ENCODE measurements at regions not wholly inside any gene's neighbourhood (a gene's known extent, or its start where the extent isn't known, plus 50 kb on each side); places are given as distances from the start of the nearest gene placed in this dataset.

DNA sequence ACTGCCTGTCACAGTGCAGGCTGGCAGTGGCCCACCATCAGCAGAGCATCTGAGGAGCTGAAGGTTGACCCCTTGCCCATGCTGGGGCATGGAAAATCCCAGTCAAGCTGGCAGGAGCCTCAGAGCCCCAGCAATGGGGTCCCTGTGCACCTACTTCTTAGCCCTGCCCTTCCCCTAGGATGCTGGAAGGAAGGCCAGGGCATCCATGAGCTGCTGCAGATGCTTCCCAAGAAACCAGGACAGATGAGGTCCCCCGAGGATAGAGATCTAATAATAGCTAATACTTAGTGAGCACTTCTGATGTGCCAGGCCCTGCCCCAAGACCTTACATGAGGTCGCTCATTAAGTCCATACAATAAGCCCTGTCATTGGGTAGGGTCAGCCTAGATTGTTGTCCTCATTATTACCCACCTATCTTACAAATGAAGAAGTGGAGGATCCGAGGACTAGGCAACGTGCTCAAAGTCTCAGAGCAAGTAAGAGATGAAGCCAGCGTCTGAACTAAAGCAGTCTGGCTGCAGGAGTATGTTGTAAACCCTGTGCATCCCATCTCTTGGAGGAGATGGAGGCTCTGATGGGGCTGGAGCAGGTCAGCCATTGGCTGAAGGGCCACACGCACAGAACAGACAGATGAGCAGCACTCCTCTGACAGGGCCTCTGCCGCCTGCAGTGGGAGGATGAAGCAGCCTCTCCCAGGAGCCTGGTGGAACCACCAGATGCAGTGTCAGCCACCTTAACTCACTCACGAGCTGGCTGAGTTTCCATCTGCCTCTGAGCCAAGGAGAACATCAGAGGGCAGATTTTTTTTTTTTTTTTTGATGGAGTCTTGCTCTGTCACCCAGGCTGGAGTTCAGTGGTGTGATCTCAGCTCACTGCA is 175.4 kb downstream of the WSCD1 start:
- no peak overlapping the region for H2AFZ ChIP-seq
- no peaks in the 10 kb centered on the region for H3K4me1 ChIP-seq (ENCODE audit: insufficient read depth)
- no peak for DNase-seq (ENCODE audit: low spot score)
- no peaks in the 10 kb centered on the region for H4K20me1 ChIP-seq (ENCODE audit: insufficient read depth, poor library complexity, severe bottlenecking)
- no peaks in the 10 kb centered on the region for H3K9me3 ChIP-seq (ENCODE audit: low read depth)
- no peaks in the 10 kb centered on the region for H3K36me3 ChIP-seq (replicated peaks; ENCODE audit: insufficient read depth, low read depth)
- 80% methylated on average over 8 of the region's 8 CpGs for WGBS (ENCODE audit: low lambda C conversion rate, missing lambda C conversion rate)
- H3K27me3 ChIP-seq = peaks cover 16% of the 10 kb centered on the region
- TF ChIP-seq EZH2 (IDR thresholded peaks at IDR 0.05; ENCODE audit: borderline replicate concordance) = no peak
- H3K27ac ChIP-seq = no peak overlapping the region
- no peak overlapping the region for H3K4me2 ChIP-seq
- H3K4me3 ChIP-seq = no peak overlapping the region
- no peaks in the 10 kb centered on the region for H3K79me2 ChIP-seq
- no peaks in the 10 kb centered on the region for H3K9me2 ChIP-seq (replicated peaks; ENCODE audit: insufficient read depth)

GRCh38 chr17:6244796-6245195 is 174.6 kb downstream of the WSCD1 start:
- Histone ChIP-seq H3K27ac (no peak overlapping the region), H3K4me2 (no peak overlapping the region), H3K4me3 (no peak overlapping the region), H3K9me3 (ENCODE audit: low read depth) (no peaks in the 10 kb centered on the region), H3K79me2 (no peaks in the 10 kb centered on the region), H4K20me1 (ENCODE audit: insufficient read depth, poor library complexity, severe bottlenecking) (no peaks in the 10 kb centered on the region), H3K4me1 (ENCODE audit: insufficient read depth) (no peaks in the 10 kb centered on the region), H3K36me3 (replicated peaks; ENCODE audit: insufficient read depth, low read depth) (no peaks in the 10 kb centered on the region), H3K9me2 (replicated peaks; ENCODE audit: insufficient read depth) (no peaks in the 10 kb centered on the region), H2AFZ (no peak overlapping the region), H3K27me3 (peaks cover 23% of the 10 kb centered on the region)
- 47% methylated on average over 4 of the region's 4 CpGs for WGBS (ENCODE audit: low lambda C conversion rate, missing lambda C conversion rate)
- DNase-seq (ENCODE audit: low spot score) = no peak
- TF ChIP-seq, protein P1, sequence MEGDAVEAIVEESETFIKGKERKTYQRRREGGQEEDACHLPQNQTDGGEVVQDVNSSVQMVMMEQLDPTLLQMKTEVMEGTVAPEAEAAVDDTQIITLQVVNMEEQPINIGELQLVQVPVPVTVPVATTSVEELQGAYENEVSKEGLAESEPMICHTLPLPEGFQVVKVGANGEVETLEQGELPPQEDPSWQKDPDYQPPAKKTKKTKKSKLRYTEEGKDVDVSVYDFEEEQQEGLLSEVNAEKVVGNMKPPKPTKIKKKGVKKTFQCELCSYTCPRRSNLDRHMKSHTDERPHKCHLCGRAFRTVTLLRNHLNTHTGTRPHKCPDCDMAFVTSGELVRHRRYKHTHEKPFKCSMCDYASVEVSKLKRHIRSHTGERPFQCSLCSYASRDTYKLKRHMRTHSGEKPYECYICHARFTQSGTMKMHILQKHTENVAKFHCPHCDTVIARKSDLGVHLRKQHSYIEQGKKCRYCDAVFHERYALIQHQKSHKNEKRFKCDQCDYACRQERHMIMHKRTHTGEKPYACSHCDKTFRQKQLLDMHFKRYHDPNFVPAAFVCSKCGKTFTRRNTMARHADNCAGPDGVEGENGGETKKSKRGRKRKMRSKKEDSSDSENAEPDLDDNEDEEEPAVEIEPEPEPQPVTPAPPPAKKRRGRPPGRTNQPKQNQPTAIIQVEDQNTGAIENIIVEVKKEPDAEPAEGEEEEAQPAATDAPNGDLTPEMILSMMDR (IDR thresholded peaks at IDR 0.05; ENCODE audit: poor library complexity) = no peak
- no peak for TF ChIP-seq EZH2phosphoT487 (IDR thresholded peaks at IDR 0.05; ENCODE audit: low read depth, severe bottlenecking, unreplicated experiment)
- no peak for TF ChIP-seq EZH2 (IDR thresholded peaks at IDR 0.05; ENCODE audit: borderline replicate concordance)

- no peaks in the 10 kb centered on the region for H3K9me3 ChIP-seq (ENCODE audit: low read depth)
- TF ChIP-seq EZH2phosphoT487 (IDR thresholded peaks at IDR 0.05; ENCODE audit: low read depth, severe bottlenecking, unreplicated experiment) = no peak
- TF ChIP-seq EZH2 (IDR thresholded peaks at IDR 0.05; ENCODE audit: borderline replicate concordance) = no peak
- TF ChIP-seq, protein P1 (IDR thresholded peaks at IDR 0.05; ENCODE audit: poor library complexity) = no peak
- no peaks in the 10 kb centered on the region for H3K4me1 ChIP-seq (ENCODE audit: insufficient read depth)
- H3K9me2 ChIP-seq (replicated peaks; ENCODE audit: insufficient read depth) = no peaks in the 10 kb centered on the region
- no peak for DNase-seq (ENCODE audit: low spot score)
- no peaks in the 10 kb centered on the region for H4K20me1 ChIP-seq (ENCODE audit: insufficient read depth, poor library complexity, severe bottlenecking)
- 66% methylated on average over 5 of the region's 5 CpGs for WGBS (ENCODE audit: low lambda C conversion rate, missing lambda C conversion rate)
- H3K4me2 ChIP-seq = no peak overlapping the region
- no peaks in the 10 kb centered on the region for H3K79me2 ChIP-seq
- H3K27me3 ChIP-seq = peaks cover 25% of the 10 kb centered on the region
- H3K36me3 ChIP-seq (replicated peaks; ENCODE audit: insufficient read depth, low read depth) = no peaks in the 10 kb centered on the region
- H2AFZ ChIP-seq = no peak overlapping the region
- no peak overlapping the region for H3K27ac ChIP-seq
- H3K4me3 ChIP-seq = no peak overlapping the region
These were observed 174.1 kb downstream of the WSCD1 start for GRCh38 chr17:6244253-6244652.

DNA sequence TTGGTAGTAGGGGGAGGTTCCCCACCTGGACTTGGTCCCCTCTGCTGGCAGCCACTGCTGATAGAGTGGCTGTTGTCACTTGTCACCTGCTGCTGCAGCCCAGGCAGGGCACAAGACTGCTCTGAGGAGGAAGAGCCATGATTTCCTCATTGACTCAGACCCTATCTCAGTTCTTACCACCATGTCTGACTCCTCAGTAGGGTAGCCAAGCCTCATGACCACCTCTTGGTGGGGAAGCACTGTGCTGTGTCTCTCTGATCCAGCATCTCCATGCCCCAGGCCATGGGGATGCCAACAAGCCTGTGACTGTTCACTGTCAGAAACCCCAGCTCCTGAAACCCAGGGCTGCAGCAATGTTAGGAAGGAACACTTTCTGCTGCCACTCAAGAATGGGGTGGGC is 173.0 kb downstream of the WSCD1 start:
- TF ChIP-seq EZH2phosphoT487 (IDR thresholded peaks at IDR 0.05; ENCODE audit: low read depth, severe bottlenecking, unreplicated experiment) (no peak), EZH2 (IDR thresholded peaks at IDR 0.05; ENCODE audit: borderline replicate concordance) (no peak)
- TF ChIP-seq, protein P1 (IDR thresholded peaks at IDR 0.05; ENCODE audit: poor library complexity) = no peak
- Histone ChIP-seq H2AFZ (no peak overlapping the region), H3K27me3 (peaks cover 36% of the 10 kb centered on the region)

More for the DNA sequence above, 173.0 kb downstream of the WSCD1 start:
- Histone ChIP-seq H3K9me3 (ENCODE audit: low read depth) (no peaks in the 10 kb centered on the region), H3K9me2 (replicated peaks; ENCODE audit: insufficient read depth) (no peaks in the 10 kb centered on the region), H3K79me2 (no peaks in the 10 kb centered on the region), H3K36me3 (replicated peaks; ENCODE audit: insufficient read depth, low read depth) (no peaks in the 10 kb centered on the region), H3K27ac (no peak overlapping the region), H3K4me2 (no peak overlapping the region), H4K20me1 (ENCODE audit: insufficient read depth, poor library complexity, severe bottlenecking) (no peaks in the 10 kb centered on the region), H3K4me1 (ENCODE audit: insufficient read depth) (peaks cover 4% of the 10 kb centered on the region), H3K4me3 (no peak overlapping the region)
- DNase-seq (ENCODE audit: low spot score) = no peak
